ENCODE measurements at regions not wholly inside any gene's neighbourhood (a gene's known extent, or its start where the extent isn't known, plus 50 kb on each side); places are given as distances from the start of the nearest gene placed in this dataset.

DNA sequence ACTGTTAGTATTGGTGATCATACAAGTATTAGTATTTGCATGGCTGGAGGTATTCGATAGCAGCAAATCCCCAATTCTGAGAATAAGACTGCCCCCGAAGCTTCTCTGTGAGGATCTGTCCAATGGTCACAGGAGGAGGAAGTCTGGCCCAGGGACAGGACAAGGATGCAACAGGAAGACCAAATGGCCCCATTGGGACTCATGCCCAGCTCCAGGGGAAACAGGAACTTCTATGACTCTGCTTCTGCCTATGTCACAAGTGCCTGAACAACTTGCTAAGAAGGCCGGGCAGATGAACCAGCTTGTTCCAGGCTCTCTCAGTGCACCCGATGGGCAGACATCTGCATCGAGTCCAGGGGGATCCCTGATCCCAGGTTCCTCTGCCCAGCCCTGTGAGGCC, 172.0 kb upstream of the GRB10 start:
- Histone ChIP-seq H3K27ac (no peak overlapping the region), H3K4me2 (no peak overlapping the region), H3K9me3 (peaks cover 10% of the 10 kb centered on the region; the same call in 2 of the 3 replicates), H3K4me1 (peaks cover 16% of the 10 kb centered on the region; the same call in 2 of the 3 replicates), H3K4me3 (no peak overlapping the region)
- 82% methylated on average over 4 of the region's 5 CpGs for whole genome bisulfite sequencing (ENCODE audit: missing lambda C conversion rate)
- DNase-seq (ENCODE audit: low read depth in 1 of 2, low spot score in 1 of 2) = no peak
- no peak for FAIRE-seq
- ChIA-PET CTCF (interaction anchor here (1.5 kb wide), 1 partner anchor 9 kb away, joined by 4 read pairs; no protein-coding TSS in a partner anchor), POLR2A (no interaction called here)
- ATAC-seq = no peak
- TF ChIP-seq FOXS1 (CRISPR knock-in tag; IDR thresholded peaks at IDR 0.05) (no peak), CEBPB (IDR thresholded peaks at IDR 0.05) (no peak)

- Histone ChIP-seq H3K9me3 (peaks cover 12% of the 10 kb centered on the region), H3K27ac (0 out of 6 replicates have a peak overlapping the region, but pooled peaks of 1 of the 2 experiments have one; percentile 0), H3K4me2 (no peak overlapping the region), H3K4me1 (peaks cover 16% of the 10 kb centered on the region; the same call in 2 of the 3 replicates), H3K4me3 (no peak overlapping the region)
- no peak for ATAC-seq
- no peak for TF ChIP-seq EHF (CRISPR knock-in tag; IDR thresholded peaks at IDR 0.05)
- TF ChIP-seq POLR2AphosphoS2 (conservative IDR thresholded peaks at IDR 0.05; ENCODE audit: low read length) = no peak
- TF ChIP-seq RFX5 (IDR thresholded peaks at IDR 0.05) = no peak
- TF ChIP-seq SREBF2 (IDR thresholded peaks at IDR 0.05) = no peak
- TF ChIP-seq RARB (CRISPR knock-in tag; IDR thresholded peaks at IDR 0.05) = no peak
- TF ChIP-seq MAFK (IDR thresholded peaks at IDR 0.05; ENCODE audit: partially characterized antibody) = no peak
- no peak for TF ChIP-seq CBX2 (IDR thresholded peaks at IDR 0.05; ENCODE audit: borderline replicate concordance, low read depth)
- no peak for TF ChIP-seq NFE2L2 (conservative IDR thresholded peaks at IDR 0.05; ENCODE audit: low read length)
- TF ChIP-seq NR3C1 (IDR thresholded peaks at IDR 0.05) = no peak
- TF ChIP-seq CTCF (IDR thresholded peaks at IDR 0.05) = no peak
- TF ChIP-seq HOXB5 (CRISPR knock-in tag; IDR thresholded peaks at IDR 0.05) = no peak
- no peak for TF ChIP-seq JUNB (IDR thresholded peaks at IDR 0.05)
- TF ChIP-seq KDM5A (IDR thresholded peaks at IDR 0.05) = no peak
- TF ChIP-seq EP300 (IDR thresholded peaks at IDR 0.05) = no peak
- no peak for TF ChIP-seq CHD4 (IDR thresholded peaks at IDR 0.05; ENCODE audit: borderline replicate concordance)
- TF ChIP-seq CHD2 (IDR thresholded peaks at IDR 0.05; ENCODE audit: low read length, partially characterized antibody) = no peak
- TF ChIP-seq ZFP36 (IDR thresholded peaks at IDR 0.05; ENCODE audit: borderline replicate concordance, partially characterized antibody) = no peak
- TF ChIP-seq NPAS2 (CRISPR knock-in tag; IDR thresholded peaks at IDR 0.05; ENCODE audit: borderline replicate concordance) = no peak
- no peak for TF ChIP-seq ZC3H11A (IDR thresholded peaks at IDR 0.05)
- no peak for TF ChIP-seq KDM1A (IDR thresholded peaks at IDR 0.05; ENCODE audit: low read depth)
- CTCF ChIA-PET = interaction anchor here (1.5 kb wide), 1 partner anchor 10 kb away, joined by 4 read pairs; no protein-coding TSS in a partner anchor
- no peak for FAIRE-seq
- no peak for DNase-seq (ENCODE audit: low read depth in 1 of 2, low spot score in 1 of 2)
- WGBS (ENCODE audit: missing lambda C conversion rate) = 60% methylated on average over 4 of the region's 4 CpGs
- POLR2A ChIA-PET = no interaction called here
Observed at GRCh38 chr7:50954245-50954644, 171.5 kb upstream of the GRB10 start.

DNA sequence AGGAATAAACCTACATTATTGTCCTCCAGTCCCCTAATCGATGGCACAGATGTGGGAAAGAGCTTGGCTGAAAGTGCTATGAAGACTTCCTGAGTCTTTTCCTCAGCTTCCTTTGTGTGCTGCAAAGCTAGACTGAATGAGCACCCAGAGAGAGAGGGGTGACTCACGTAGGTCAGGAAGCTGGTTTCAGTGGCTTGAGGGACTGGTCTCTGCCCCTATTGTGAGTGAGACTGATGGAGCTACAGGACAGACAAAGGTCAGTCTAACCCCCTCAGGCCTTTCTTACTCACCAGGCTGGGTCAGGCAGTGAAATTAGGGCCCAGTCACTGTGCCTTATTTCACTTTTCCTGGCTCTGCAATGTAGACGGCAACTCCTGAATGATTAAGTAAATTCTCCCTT, 171.1 kb upstream of the GRB10 start:
- Histone ChIP-seq H3K4me3 (no peak overlapping the region), H3K4me2 (no peak overlapping the region), H3K27ac (peak overlapping the region in 1 of 2 experiments; percentile 40; a peak in 2 of 6 replicates), H3K9me3 (peaks cover 13% of the 10 kb centered on the region), H3K4me1 (peaks cover 16% of the 10 kb centered on the region; the same call in 2 of the 3 replicates)
- WGBS (ENCODE audit: missing lambda C conversion rate) = 56% methylated on average over 3 of the region's 3 CpGs
- DNase-seq (ENCODE audit: low read depth in 1 of 2, low spot score in 1 of 2) = no peak
- TF ChIP-seq HOXB5 (CRISPR knock-in tag; IDR thresholded peaks at IDR 0.05) (no peak), TFCP2L1 (CRISPR knock-in tag; IDR thresholded peaks at IDR 0.05) (no peak), CEBPB (IDR thresholded peaks at IDR 0.05) (no peak), FOSL2 (IDR thresholded peaks at IDR 0.05) (no peak), FOSL2 (CRISPR knock-in tag; IDR thresholded peaks at IDR 0.05) (no peak), EHMT2 (IDR thresholded peaks at IDR 0.05; ENCODE audit: low read depth) (no peak), BHLHE40 (IDR thresholded peaks at IDR 0.05; ENCODE audit: low read depth, low read length) (no peak), MAZ (IDR thresholded peaks at IDR 0.05; ENCODE audit: borderline replicate concordance, low read depth, low read length) (no peak), HOXB13 (CRISPR knock-in tag; IDR thresholded peaks at IDR 0.05; ENCODE audit: low read depth) (no peak), RCOR1 (IDR thresholded peaks at IDR 0.05; ENCODE audit: low read depth, low read length) (no peak), HES2 (IDR thresholded peaks at IDR 0.05) (no peak), CTCF (IDR thresholded peaks at IDR 0.05) (no peak), KDM1A (IDR thresholded peaks at IDR 0.05; ENCODE audit: low read depth) (no peak), CBX2 (IDR thresholded peaks at IDR 0.05; ENCODE audit: borderline replicate concordance, low read depth) (no peak), ZC3H11A (IDR thresholded peaks at IDR 0.05) (no peak), GATA3 (IDR thresholded peaks at IDR 0.05; ENCODE audit: borderline replicate concordance) (no peak), ZFP36 (IDR thresholded peaks at IDR 0.05; ENCODE audit: borderline replicate concordance, partially characterized antibody) (no peak)
- peak; percentile 49 to 62; a peak in 3 of 6 replicates for ATAC-seq
- ChIA-PET POLR2A (no interaction called here), CTCF (interaction anchor here (1.4 to 1.5 kb wide), 2 partner anchors 10 to 188 kb away, joined by 4 read pairs; no protein-coding TSS in a partner anchor)
- no peak for FAIRE-seq

Data from A549 (cell line).